HEK293T (cell line): ENCODE measurements at regions not wholly inside any gene's neighbourhood (a gene's known extent, or its start where the extent isn't known, plus 50 kb on each side); places are given as distances from the start of the nearest gene placed in this dataset.
"Not testable (repeated sequence)": the region's sequence is repeated elsewhere in the genome, so short reads cannot be mapped to it uniquely, and the experiment has no call there.

Experiments used
- CTCF ChIA-PET: fragments of 350-600 bp; formaldehyde crosslinking; extraction: SDS; loops from one replicate; lab custom pipeline; 2021; ENCODE audit warnings: antibody characterized with exemption, inconsistent platforms; lab: Yijun Ruan, JAX
- POLR2A ChIA-PET: fragments of 350-600 bp; formaldehyde crosslinking; extraction: SDS; loops from one replicate; lab custom pipeline; 2020; ENCODE audit warnings: antibody characterized with exemption, inconsistent platforms; lab: Yijun Ruan, JAX
- DNase-seq: peaks from one replicate; pipeline ENCODE4 v3.0.0; 2012; ENCODE audit warnings: mixed read lengths; ENCODE audit errors: extremely low spot score
- ARNT ChIP-seq: fragments of 450-650 bp; IDR thresholded peaks from 2 replicates; pipeline ENCODE4 v1.6.1; 2017; ENCODE audit warnings: mild to moderate bottlenecking
- BHLHE40 ChIP-seq: fragments of 450-650 bp; IDR thresholded peaks from 2 replicates; pipeline ENCODE4 v1.6.1; 2016; ENCODE audit warnings: mild to moderate bottlenecking, moderate library complexity, borderline replicate concordance
- CTBP1 ChIP-seq: fragments of 450-650 bp; IDR thresholded peaks from 2 replicates; pipeline ENCODE4 v1.6.1; 2016; ENCODE audit warnings: borderline replicate concordance
- ELF4 ChIP-seq: fragments of 450-650 bp; IDR thresholded peaks from 2 replicates; pipeline ENCODE4 v1.6.1; 2017; ENCODE audit warnings: antibody characterized with exemption
- FOXA1 ChIP-seq: fragments of 450-650 bp; IDR thresholded peaks from 2 replicates; pipeline ENCODE4 v1.6.1; 2016; ENCODE audit warnings: mild to moderate bottlenecking
- FOXK2 ChIP-seq: fragments of 450-650 bp; IDR thresholded peaks from 2 replicates; pipeline ENCODE4 v1.6.1; 2016; ENCODE audit warnings: mild to moderate bottlenecking
- FOXM1 ChIP-seq: fragments of 450-650 bp; IDR thresholded peaks from 2 replicates; pipeline ENCODE4 v1.6.1; 2017; ENCODE audit warnings: mild to moderate bottlenecking, borderline replicate concordance
- HDGF ChIP-seq: fragments of 450-650 bp; IDR thresholded peaks from 2 replicates; pipeline ENCODE4 v1.6.1; 2017; ENCODE audit warnings: antibody characterized with exemption, borderline replicate concordance
- L3MBTL2 ChIP-seq: fragments of 450-650 bp; conservative IDR thresholded peaks from 2 replicates; pipeline ENCODE4 v1.6.1; 2016; ENCODE audit warnings: mild to moderate bottlenecking
- LEF1 ChIP-seq: fragments of 450-650 bp; IDR thresholded peaks from 2 replicates; pipeline ENCODE4 v1.6.1; 2017; ENCODE audit warnings: mild to moderate bottlenecking, borderline replicate concordance
- NFRKB ChIP-seq: fragments of 450-650 bp; IDR thresholded peaks from 2 replicates; pipeline ENCODE4 v1.6.1; 2016; ENCODE audit warnings: mild to moderate bottlenecking, moderate library complexity
- PKNOX1 ChIP-seq: fragments of 450-650 bp; IDR thresholded peaks from 2 replicates; pipeline ENCODE4 v1.6.1; 2016
- SP1 ChIP-seq: fragments of 450-650 bp; IDR thresholded peaks from 2 replicates; pipeline ENCODE4 v1.6.1; 2017
- SUZ12 ChIP-seq: fragments of 450-650 bp; IDR thresholded peaks from 2 replicates; pipeline ENCODE4 v1.6.1; 2016; ENCODE audit warnings: mild to moderate bottlenecking
- TARDBP ChIP-seq: fragments of 450-650 bp; IDR thresholded peaks from 2 replicates; pipeline ENCODE4 v1.6.1; 2016
- ZNF384 ChIP-seq: fragments of 450-650 bp; IDR thresholded peaks from 2 replicates; pipeline ENCODE4 v1.6.1; 2016

- POLR2A ChIA-PET = no interaction called here
- no peak for DNase-seq
- CTCF ChIA-PET = no interaction called here
- no peak for TF ChIP-seq HDGF
- no peak for TF ChIP-seq ELF4
- TF ChIP-seq BHLHE40 = no peak
- no peak for TF ChIP-seq SUZ12
- TF ChIP-seq LEF1 = no peak
- TF ChIP-seq SP1 = no peak
- no peak for TF ChIP-seq TARDBP
Observed at GRCh38 chr12:92058664-92059063, 87.0 kb downstream of the BTG1 start.

- POLR2A ChIA-PET = interaction anchor here (1.5 kb wide), 1 partner anchor 89 kb away, joined by 3 read pairs; the partner anchor contains the start of gene BTG1
- CTCF ChIA-PET, DNase-seq: not testable (repeated sequence)
Observed at GRCh38 chr12:92056756-92057155, 88.9 kb downstream of the BTG1 start.

- POLR2A ChIA-PET = no interaction called here
- CTCF ChIA-PET = no interaction called here
- no peak for DNase-seq
- no peak for TF ChIP-seq BHLHE40
- no peak for TF ChIP-seq SUZ12
- TF ChIP-seq LEF1 = no peak
- TF ChIP-seq FOXA1 = no peak
- TF ChIP-seq NFRKB = no peak
- no peak for TF ChIP-seq FOXM1
- no peak for TF ChIP-seq ELF4
- TF ChIP-seq ARNT = no peak
- no peak for TF ChIP-seq PKNOX1
- no peak for TF ChIP-seq L3MBTL2
- TF ChIP-seq TARDBP = no peak
- TF ChIP-seq CTBP1 = no peak
- TF ChIP-seq ZNF384 = no peak
- no peak for TF ChIP-seq FOXK2
- TF ChIP-seq SP1 = no peak
- no peak for TF ChIP-seq HDGF
Observed at GRCh38 chr12:92056290-92056689, 89.4 kb downstream of the BTG1 start.

GRCh38 chr12:92055877-92056276 lies 89.8 kb downstream of the BTG1 start:
- DNase-seq = no peak
- CTCF ChIA-PET = no interaction called here
- POLR2A ChIA-PET = no interaction called here
- no peak for TF ChIP-seq SUZ12
- TF ChIP-seq ZNF384 = no peak
- no peak for TF ChIP-seq LEF1

- TF ChIP-seq LEF1 = no peak
- no peak for TF ChIP-seq ARNT
- TF ChIP-seq FOXA1 = no peak
- no peak for TF ChIP-seq ZNF384
- TF ChIP-seq FOXM1 = no peak
- no peak for TF ChIP-seq L3MBTL2
- no peak for TF ChIP-seq NFRKB
- no peak for TF ChIP-seq ELF4
- no peak for TF ChIP-seq SP1
- no peak for TF ChIP-seq SUZ12
- TF ChIP-seq PKNOX1 = no peak
- no peak for TF ChIP-seq CTBP1
- no peak for TF ChIP-seq FOXK2
- no peak for TF ChIP-seq HDGF
- ChIA-PET POLR2A (interaction anchor here (1.6 kb wide), 1 partner anchor 94 kb away, joined by 5 read pairs; the partner anchor contains the start of gene BTG1), CTCF (no interaction called here)
- no peak for DNase-seq
Observed at GRCh38 chr12:92051441-92051840, 94.2 kb downstream of the BTG1 start.

- ChIA-PET POLR2A (no interaction called here), CTCF (no interaction called here)
- TF ChIP-seq BHLHE40 (no peak), NFRKB (no peak), TARDBP (no peak), HDGF (no peak), PKNOX1 (no peak), FOXK2 (no peak), ARNT (no peak), SP1 (no peak), CTBP1 (no peak), LEF1 (no peak), SUZ12 (no peak), ELF4 (no peak), ZNF384 (no peak), L3MBTL2 (no peak), FOXA1 (no peak), FOXM1 (no peak)
- no peak for DNase-seq
Observed at GRCh38 chr12:92049403-92049802, 96.2 kb downstream of the BTG1 start.

GRCh38 chr12:92047393-92047826 lies 98.2 kb downstream of the BTG1 start:
- ChIA-PET CTCF (no interaction called here), POLR2A (interaction anchor here (1.0 kb wide), 1 partner anchor 98 kb away, joined by 3 read pairs; the partner anchor contains the start of gene BTG1)
- TF ChIP-seq TARDBP (no peak), CTBP1 (no peak), SUZ12 (no peak), ARNT (no peak), NFRKB (no peak), LEF1 (no peak), FOXA1 (no peak), L3MBTL2 (no peak), PKNOX1 (no peak), HDGF (no peak), SP1 (no peak), ELF4 (no peak), FOXM1 (no peak), FOXK2 (no peak)
- no peak for DNase-seq
